Psoas muscle (tissue), 7 donors: ENCODE measurements at regions not wholly inside any gene's neighbourhood (a gene's known extent, or its start where the extent isn't known, plus 50 kb on each side); places are given as distances from the start of the nearest gene placed in this dataset.

Experiments
- ATAC-seq, 4 donors: fragments of 200-7000 bp; cut with Tn5 transposase; one replicate each; pipeline ENCODE4 v1.9.1; 2020; ENCODE audit warnings: moderate library complexity in 3 of 4, mild to moderate bottlenecking in 2 of 4
- DNase-seq, 2 donors: peaks; one replicate each; pipeline ENCODE4 v3.0.0-alpha.2; 2020
- H3K27ac ChIP-seq: fragments of 200-600 bp; one replicate; pipeline ENCODE4 v1.8.0; 2022
- H3K27me3 ChIP-seq, 3 donors: fragments of 200-600 bp in 1 of 3; one replicate each; pipeline versions ENCODE4 v1.6.1 to v1.8.0; 2013 to 2022; ENCODE audit warnings: low read length in 2 of 3, mild to moderate bottlenecking in 2 of 3, moderate library complexity in 1 of 3; ENCODE audit not compliant: insufficient read depth in 3 of 3
- H3K36me3 ChIP-seq, 2 donors: fragments of 200-600 bp in 1 of 2; one replicate each; pipeline versions ENCODE4 v1.6.1 to v1.8.0; 2013 to 2022; ENCODE audit warnings: low read depth in 1 of 2, mild to moderate bottlenecking in 1 of 2, moderate library complexity in 1 of 2; ENCODE audit not compliant: insufficient read depth in 1 of 2
- H3K4me1 ChIP-seq: fragments of 200-600 bp; one replicate; pipeline ENCODE4 v1.8.0; 2022
- H3K4me3 ChIP-seq: fragments of 200-600 bp; one replicate; pipeline ENCODE4 v1.8.0; 2022; ENCODE audit warnings: mild to moderate bottlenecking
- H3K9me3 ChIP-seq: fragments of 200-600 bp; one replicate; pipeline ENCODE4 v1.8.0; 2022
- CTCF ChIP-seq: fragments of 200-600 bp; IDR thresholded peaks from one replicate; pipeline ENCODE4 v1.8.0; 2022; ENCODE audit warnings: antibody characterized with exemption
- WGBS, 3 donors: extraction: QIAGEN DNeasy Blood & Tissue Kit; methylation state at CpG; one replicate each; pipeline versions ENCODE4 v1.1.6 to v1.1.7; 2013; 5-methylcytosine and 5-hydroxymethylcytosine counted together
- intact Hi-C, 2 donors: fragments of 100-400 bp; cut with DNase I; formaldehyde crosslinking; loops; one replicate each; pipeline versions ENCODE4 v1.11.0 to v1.14.2; 2022
- donor health status: healthy with polysubstance abuse.
- donor health status: DM: no; HTN: no; CAD: no; lungs with moderate emphysema.
- donor health status: Bipolar disorder and iron deficiency.
- donor health status: healthy.
- donor health status: DM: yes; HTN: yes; CAD: no.
- donor health status: DM: no; HTN: no; CAD: no.
- donor health status: DM: yes; HTN: yes; CAD: no.

- H3K4me3 ChIP-seq, result no peak overlapping the region
- no peaks in the 10 kb centered on the region for H3K36me3 ChIP-seq
- peak; percentile 63 for TF ChIP-seq CTCF
- WGBS, 3 donors, result 6% methylated on average over 5 of the region's 5 CpGs
- no peaks in the 10 kb centered on the region for H3K27me3 ChIP-seq
- no peak overlapping the region for H3K27ac ChIP-seq
- no peak for DNase-seq
- ATAC-seq, result peak in 2 of 4 donors; percentile 63 to 66
- no peaks in the 10 kb centered on the region for H3K4me1 ChIP-seq
- intact Hi-C loops, result no loop called here
- H3K9me3 ChIP-seq, result no peaks in the 10 kb centered on the region
Observed at GRCh38 chr4:180664766-180665368, 1578.3 kb upstream of the TENM3 start.

GRCh38 chr4:180665481-180665880 lies 1577.7 kb upstream of the TENM3 start:
- WGBS, 3 donors, result 6 to 14% (median 14%) methylated on average over 2 of the region's 2 CpGs
- ATAC-seq, result no peak
- intact Hi-C loops, result no loop called here
- Histone ChIP-seq H3K36me3 (no peaks in the 10 kb centered on the region), H3K27ac (no peak overlapping the region), H3K4me1 (no peaks in the 10 kb centered on the region), H3K9me3 (no peaks in the 10 kb centered on the region), H3K27me3 (no peaks in the 10 kb centered on the region), H3K4me3 (no peak overlapping the region)
- no peak for DNase-seq
- no peak for TF ChIP-seq CTCF

- WGBS, 3 donors, result 48 to 51% (median 49%) methylated on average over 7 of the region's 7 CpGs
Observed at GRCh38 chr4:180665994-180666824, 1577.0 kb upstream of the TENM3 start.

GRCh38 chr4:180668732-180669131 lies 1574.5 kb upstream of the TENM3 start:
- H3K27me3 ChIP-seq, result no peaks in the 10 kb centered on the region
- intact Hi-C loops, result no loop called here
- H3K4me3 ChIP-seq, result no peak overlapping the region
- ATAC-seq, result no peak
- no peaks in the 10 kb centered on the region for H3K36me3 ChIP-seq
- no peak for TF ChIP-seq CTCF
- 89 to 91% (median 91%) methylated on average over 14 of the region's 14 CpGs for WGBS, 3 donors
- no peaks in the 10 kb centered on the region for H3K4me1 ChIP-seq
- H3K27ac ChIP-seq, result no peak overlapping the region
- no peak for DNase-seq
- H3K9me3 ChIP-seq, result no peaks in the 10 kb centered on the region

More at GRCh38 chr4:180665994-180666824, 1577.0 kb upstream of the TENM3 start:
- intact Hi-C loops, result no loop called here
- Histone ChIP-seq H3K27ac (no peak overlapping the region), H3K4me3 (no peak overlapping the region), H3K4me1 (no peaks in the 10 kb centered on the region), H3K27me3 (no peaks in the 10 kb centered on the region), H3K9me3 (no peaks in the 10 kb centered on the region), H3K36me3 (no peaks in the 10 kb centered on the region)
- DNase-seq, result no peak
- TF ChIP-seq CTCF, result peak; percentile 25
- no peak for ATAC-seq
